Neural progenitor cell (in vitro differentiated cells): ENCODE measurements at regions not wholly inside any gene's neighbourhood (a gene's known extent, or its start where the extent isn't known, plus 50 kb on each side); places are given as distances from the start of the nearest gene placed in this dataset.
"Not testable (repeated sequence)": the region's sequence is repeated elsewhere in the genome, so short reads cannot be mapped to it uniquely, and the experiment has no call there.

Source experiments
- DNase-seq: peaks from one replicate; pipeline ENCODE4 v3.0.0-alpha.2; 2016; ENCODE audit warnings: low spot score
- H2AFZ ChIP-seq: fragments of 200-600 bp; sonication (generic); replicated peaks from 2 replicates; pipeline ENCODE4 v1.6.1; 2016; ENCODE audit warnings: antibody characterized with exemption
- H3F3A ChIP-seq: fragments of 200-600 bp; sonication (generic); 2 replicates; pipeline ENCODE4 v1.6.1; 2016; ENCODE audit warnings: antibody characterized with exemption, low read depth
- H3K27ac ChIP-seq: fragments of 200-600 bp; sonication (generic); 2 replicates; pipeline ENCODE4 v1.5.1; 2016; ENCODE audit warnings: mild to moderate bottlenecking
- H3K27me3 ChIP-seq: fragments of 200-600 bp; sonication (generic); 2 replicates; pipeline ENCODE4 v1.6.1; 2016; ENCODE audit warnings: mild to moderate bottlenecking, moderate library complexity
- H3K36me3 ChIP-seq: fragments of 200-600 bp; sonication (generic); 2 replicates; pipeline ENCODE4 v1.5.1; 2016
- H3K4me1 ChIP-seq: fragments of 200-600 bp; sonication (generic); 2 replicates; pipeline ENCODE4 v1.6.1; 2016; ENCODE audit warnings: mixed run types
- H3K4me2 ChIP-seq: fragments of 200-600 bp; sonication (generic); 2 replicates; pipeline ENCODE4 v1.6.1; 2016
- H3K4me3 ChIP-seq: fragments of 200-600 bp; sonication (generic); 2 replicates; pipeline ENCODE4 v1.5.1; 2016
- H3K79me2 ChIP-seq: fragments of 200-600 bp; sonication (generic); 2 replicates; pipeline ENCODE4 v1.6.1; 2016; ENCODE audit warnings: low read depth
- H3K9ac ChIP-seq: fragments of 200-600 bp; sonication (generic); 2 replicates; pipeline ENCODE4 v1.6.1; 2016
- H3K9me3 ChIP-seq: fragments of 200-600 bp; sonication (generic); 2 replicates; pipeline ENCODE4 v1.5.1; 2016; ENCODE audit warnings: low read depth
- H4K20me1 ChIP-seq: fragments of 200-600 bp; sonication (generic); 2 replicates; pipeline ENCODE4 v1.6.1; 2016; ENCODE audit warnings: low read depth
- H3K27ac Mint-ChIP-seq: 3 replicates; pipeline ENCODE4 v1.8.0; 2021; ENCODE audit warnings: mixed read lengths
- H3K27me3 Mint-ChIP-seq: 2 replicates; pipeline ENCODE4 v1.8.0; 2022; ENCODE audit warnings: low read depth, mild to moderate bottlenecking, inconsistent platforms, moderate library complexity, mixed read lengths; ENCODE audit not compliant: insufficient read depth
- H3K36me3 Mint-ChIP-seq: 3 replicates; pipeline ENCODE4 v1.8.0; 2021; ENCODE audit warnings: mixed read lengths
- H3K4me1 Mint-ChIP-seq: 3 replicates; pipeline ENCODE4 v1.8.0; 2021; ENCODE audit warnings: mixed read lengths
- H3K4me3 Mint-ChIP-seq: 3 replicates; pipeline ENCODE4 v1.8.0; 2021; ENCODE audit warnings: mild to moderate bottlenecking, moderate library complexity, mixed read lengths
- H3K9me3 Mint-ChIP-seq: 3 replicates; pipeline ENCODE4 v1.8.0; 2020; ENCODE audit warnings: mixed read lengths
- EZH2 ChIP-seq: fragments of 200-600 bp; sonication (generic); IDR thresholded peaks from 2 replicates; pipeline ENCODE4 v1.6.1; 2017; ENCODE audit warnings: antibody characterized with exemption, mild to moderate bottlenecking, moderate library complexity
- EZH2phosphoT487 ChIP-seq: fragments of 200-600 bp; sonication (generic); IDR thresholded peaks from 2 replicates; pipeline ENCODE4 v1.6.1; 2017; ENCODE audit warnings: antibody characterized with exemption
- TF ChIP-seq, protein P1 (sequence below): fragments of 200-600 bp; sonication (generic); IDR thresholded peaks from 2 replicates; pipeline ENCODE4 v1.5.1; 2017; ENCODE audit warnings: antibody characterized with exemption, mild to moderate bottlenecking

DNA sequence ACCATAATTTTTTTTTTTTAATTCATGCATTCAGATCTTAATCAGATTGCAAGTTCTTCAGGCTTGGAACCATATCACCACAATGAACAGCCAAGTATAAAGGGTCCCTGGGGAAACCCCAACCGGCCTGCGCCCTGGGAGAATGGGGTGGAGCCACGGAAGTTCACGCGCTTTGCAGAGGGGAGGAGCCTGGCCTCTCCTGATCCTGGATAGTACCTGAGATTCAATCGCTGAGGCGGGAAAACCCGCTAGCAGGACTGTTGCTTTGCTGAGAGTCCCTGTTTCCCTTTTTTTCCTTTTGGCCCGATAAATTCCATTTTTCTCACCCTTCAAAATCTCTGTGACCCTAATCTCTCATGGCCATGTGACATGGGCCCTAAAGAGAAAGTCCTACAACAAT lies 385.1 kb downstream of the IRS2 start:
- no peak overlapping the region for H3K4me3 ChIP-seq

DNA sequence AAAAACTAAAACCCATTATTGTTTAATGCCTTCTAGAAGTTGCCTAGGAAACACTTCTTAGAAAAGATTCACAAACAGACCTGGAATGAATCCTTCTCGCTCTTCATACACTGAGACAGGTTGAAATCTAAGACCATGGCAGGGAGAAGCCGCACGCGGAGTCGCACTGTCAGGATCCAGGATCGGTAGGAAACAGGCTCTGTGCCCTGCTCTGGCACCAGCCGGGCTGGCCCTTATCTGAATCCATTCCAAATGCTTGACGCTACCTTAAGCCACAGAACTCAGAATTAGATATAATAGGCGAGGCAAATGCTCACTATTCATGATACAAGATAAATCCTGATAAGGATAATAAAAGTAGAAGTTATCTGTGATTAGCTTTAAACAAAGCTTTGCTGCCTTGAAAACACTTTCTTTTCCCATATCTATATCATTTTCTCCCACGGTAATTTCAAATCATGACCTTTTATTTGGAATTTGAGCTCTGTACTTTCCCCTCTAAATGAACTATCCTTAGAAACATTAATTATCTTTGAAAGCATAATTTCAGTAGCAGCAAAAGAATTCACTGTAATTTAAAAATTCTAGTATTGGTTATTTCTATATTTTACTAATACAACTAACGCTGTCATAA lies 385.6 kb downstream of the IRS2 start:
- H3K9me3 Mint-ChIP-seq: peaks cover 15% of the 10 kb centered on the region
- no peaks in the 10 kb centered on the region for H3K9me3 ChIP-seq
- peaks cover 11% of the 10 kb centered on the region for H3K27me3 Mint-ChIP-seq
- H3K36me3 ChIP-seq: no peaks in the 10 kb centered on the region
- H4K20me1 ChIP-seq: no peaks in the 10 kb centered on the region
- no peak overlapping the region for H2AFZ ChIP-seq
- H3K4me1 Mint-ChIP-seq: peaks cover 9% of the 10 kb centered on the region
- H3K4me2 ChIP-seq: no peak overlapping the region
- H3K27ac Mint-ChIP-seq: peak overlapping the region; percentile 42
- H3K9ac ChIP-seq: no peak overlapping the region
- H3K4me1 ChIP-seq: no peaks in the 10 kb centered on the region
- H3K4me3 ChIP-seq: no peak overlapping the region
- H3K36me3 Mint-ChIP-seq: no peaks in the 10 kb centered on the region
- no peaks in the 10 kb centered on the region for H3K27me3 ChIP-seq
- DNase-seq: peak; percentile 8
- no peaks in the 10 kb centered on the region for H3K79me2 ChIP-seq
- H3F3A ChIP-seq: no peaks in the 10 kb centered on the region
- H3K27ac ChIP-seq: no peak overlapping the region
- no peak overlapping the region for H3K4me3 Mint-ChIP-seq
- TF ChIP-seq, protein P1, sequence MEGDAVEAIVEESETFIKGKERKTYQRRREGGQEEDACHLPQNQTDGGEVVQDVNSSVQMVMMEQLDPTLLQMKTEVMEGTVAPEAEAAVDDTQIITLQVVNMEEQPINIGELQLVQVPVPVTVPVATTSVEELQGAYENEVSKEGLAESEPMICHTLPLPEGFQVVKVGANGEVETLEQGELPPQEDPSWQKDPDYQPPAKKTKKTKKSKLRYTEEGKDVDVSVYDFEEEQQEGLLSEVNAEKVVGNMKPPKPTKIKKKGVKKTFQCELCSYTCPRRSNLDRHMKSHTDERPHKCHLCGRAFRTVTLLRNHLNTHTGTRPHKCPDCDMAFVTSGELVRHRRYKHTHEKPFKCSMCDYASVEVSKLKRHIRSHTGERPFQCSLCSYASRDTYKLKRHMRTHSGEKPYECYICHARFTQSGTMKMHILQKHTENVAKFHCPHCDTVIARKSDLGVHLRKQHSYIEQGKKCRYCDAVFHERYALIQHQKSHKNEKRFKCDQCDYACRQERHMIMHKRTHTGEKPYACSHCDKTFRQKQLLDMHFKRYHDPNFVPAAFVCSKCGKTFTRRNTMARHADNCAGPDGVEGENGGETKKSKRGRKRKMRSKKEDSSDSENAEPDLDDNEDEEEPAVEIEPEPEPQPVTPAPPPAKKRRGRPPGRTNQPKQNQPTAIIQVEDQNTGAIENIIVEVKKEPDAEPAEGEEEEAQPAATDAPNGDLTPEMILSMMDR: no peak
- TF ChIP-seq EZH2phosphoT487 (no peak), EZH2 (no peak)

More for the DNA sequence above, 385.1 kb downstream of the IRS2 start:
- Mint-ChIP-seq H3K27ac (no peak overlapping the region), H3K4me3 (no peak overlapping the region), H3K27me3 (peaks cover 11% of the 10 kb centered on the region), H3K9me3 (peaks cover 15% of the 10 kb centered on the region), H3K4me1 (peaks cover 9% of the 10 kb centered on the region), H3K36me3 (no peaks in the 10 kb centered on the region)
- Histone ChIP-seq H3K36me3 (no peaks in the 10 kb centered on the region), H4K20me1 (no peaks in the 10 kb centered on the region), H3K9ac (no peak overlapping the region), H2AFZ (no peak overlapping the region), H3K27me3 (no peaks in the 10 kb centered on the region), H3K9me3 (no peaks in the 10 kb centered on the region), H3K4me2 (no peak overlapping the region), H3K27ac (no peak overlapping the region), H3K4me1 (no peaks in the 10 kb centered on the region), H3K79me2 (no peaks in the 10 kb centered on the region), H3F3A (no peaks in the 10 kb centered on the region)
- TF ChIP-seq EZH2: no peak
- DNase-seq: no peak

DNA sequence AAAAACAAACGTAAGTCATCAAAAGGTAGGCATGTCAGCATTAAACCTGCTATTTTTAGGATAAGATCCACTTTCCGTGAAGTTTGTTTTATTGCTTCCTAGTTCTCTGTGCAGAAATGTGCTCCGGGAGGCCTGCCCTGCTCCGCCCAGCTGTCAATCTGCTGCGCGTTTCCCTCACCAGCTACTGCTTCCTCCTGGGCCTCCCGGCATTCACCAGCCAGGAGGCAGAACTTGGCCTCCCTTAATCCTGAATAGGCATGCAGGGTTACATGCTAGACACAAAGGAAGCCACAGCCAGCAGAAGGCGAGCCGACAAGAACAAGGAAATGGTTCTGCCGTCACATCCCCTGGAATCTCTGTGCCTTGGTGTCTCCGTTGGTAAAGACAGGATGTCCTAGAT lies 386.2 kb downstream of the IRS2 start:
- TF ChIP-seq EZH2phosphoT487 (no peak), EZH2 (no peak)
- TF ChIP-seq, protein P1: no peak
- H3K27ac Mint-ChIP-seq: no peak overlapping the region
- DNase-seq: no peak
- Histone ChIP-seq H3K27me3 (no peaks in the 10 kb centered on the region), H2AFZ (no peak overlapping the region), H3K9me3 (no peaks in the 10 kb centered on the region), H4K20me1 (no peaks in the 10 kb centered on the region), H3F3A (no peaks in the 10 kb centered on the region), H3K4me2 (no peak overlapping the region), H3K4me3 (no peak overlapping the region), H3K9ac (no peak overlapping the region), H3K79me2 (no peaks in the 10 kb centered on the region), H3K27ac (no peak overlapping the region), H3K4me1 (no peaks in the 10 kb centered on the region), H3K36me3 (no peaks in the 10 kb centered on the region)
- H3K4me1 Mint-ChIP-seq: peaks cover 9% of the 10 kb centered on the region
- peaks cover 12% of the 10 kb centered on the region for H3K9me3 Mint-ChIP-seq
- no peak overlapping the region for H3K4me3 Mint-ChIP-seq
- no peaks in the 10 kb centered on the region for H3K36me3 Mint-ChIP-seq
- peaks cover 11% of the 10 kb centered on the region for H3K27me3 Mint-ChIP-seq

DNA sequence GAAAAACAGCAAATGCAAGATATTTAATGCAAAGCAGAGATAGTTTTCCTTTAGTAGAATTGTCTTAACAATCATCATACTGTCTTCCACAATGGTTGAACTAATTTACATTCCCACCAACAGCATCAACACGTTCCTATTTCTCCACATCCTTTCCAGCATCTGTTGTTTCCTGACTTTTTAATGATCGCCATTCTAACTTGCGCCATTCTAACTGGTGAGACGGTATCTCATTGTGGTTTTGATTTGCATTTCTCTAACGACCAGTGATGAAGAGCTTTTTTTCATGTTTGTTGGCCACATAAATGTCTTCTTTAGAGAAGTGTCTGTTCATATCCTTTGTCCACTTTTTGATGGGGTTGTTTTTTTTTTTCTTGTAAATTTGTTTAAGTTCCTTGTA lies 388.3 kb downstream of the IRS2 start:
- not testable (repeated sequence) for H3K9me3 ChIP-seq, H3K36me3 Mint-ChIP-seq, H3K27me3 Mint-ChIP-seq, H3K27ac ChIP-seq, H3F3A ChIP-seq, H2AFZ ChIP-seq, H3K9ac ChIP-seq, H3K9me3 Mint-ChIP-seq, H3K4me3 ChIP-seq, H3K27me3 ChIP-seq, H3K4me3 Mint-ChIP-seq, H3K27ac Mint-ChIP-seq, H3K36me3 ChIP-seq, H3K4me2 ChIP-seq, H4K20me1 ChIP-seq, H3K79me2 ChIP-seq, H3K4me1 Mint-ChIP-seq, DNase-seq, H3K4me1 ChIP-seq
